ENCODE measurements at regions not wholly inside any gene's neighbourhood (a gene's known extent, or its start where the extent isn't known, plus 50 kb on each side); places are given as distances from the start of the nearest gene placed in this dataset.

GRCh38 chr20:23232219-23232581, 118.4 kb upstream of the NXT1 start:
- TF ChIP-seq CTCF (conservative IDR thresholded peaks at IDR 0.05) = no peak
- TF ChIP-seq ZFX (IDR thresholded peaks at IDR 0.05) = no peak
